OCI-LY3 (cell line): ENCODE measurements at regions not wholly inside any gene's neighbourhood (a gene's known extent, or its start where the extent isn't known, plus 50 kb on each side); places are given as distances from the start of the nearest gene placed in this dataset.

Source experiments
- EZH2phosphoT487 ChIP-seq: fragments of 200-600 bp; shearing (Covaris generic); IDR thresholded peaks from 2 replicates; pipeline ENCODE4 v1.6.1; 2018; ENCODE audit warnings: antibody characterized with exemption, mixed run types, low read depth
- TF ChIP-seq, protein P1 (sequence below): fragments of 200-600, 300-600 bp; sonication (generic); IDR thresholded peaks from 2 replicates; pipeline ENCODE4 v1.5.1; 2014; ENCODE audit warnings: antibody characterized with exemption, low read length, low read depth

DNA sequence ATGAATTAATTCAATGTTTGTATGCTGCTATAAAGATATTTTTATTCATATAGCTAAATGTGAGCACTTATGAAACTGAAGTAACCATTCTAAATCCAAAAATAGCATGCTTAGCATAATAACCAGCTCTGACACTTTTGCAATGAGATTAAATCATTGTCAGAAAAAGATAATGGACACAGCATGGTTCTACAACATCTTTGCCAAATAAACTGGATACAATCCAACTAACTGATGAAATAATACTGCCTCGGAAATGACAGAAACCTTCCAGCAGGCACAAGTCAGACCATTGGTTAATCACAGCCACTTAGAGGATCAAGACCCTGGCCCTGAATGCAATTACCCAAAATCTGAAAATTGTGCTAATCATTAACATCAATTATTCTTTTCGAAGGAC is 592.7 kb upstream of the ADGRL4 start:
- TF ChIP-seq, protein P1, sequence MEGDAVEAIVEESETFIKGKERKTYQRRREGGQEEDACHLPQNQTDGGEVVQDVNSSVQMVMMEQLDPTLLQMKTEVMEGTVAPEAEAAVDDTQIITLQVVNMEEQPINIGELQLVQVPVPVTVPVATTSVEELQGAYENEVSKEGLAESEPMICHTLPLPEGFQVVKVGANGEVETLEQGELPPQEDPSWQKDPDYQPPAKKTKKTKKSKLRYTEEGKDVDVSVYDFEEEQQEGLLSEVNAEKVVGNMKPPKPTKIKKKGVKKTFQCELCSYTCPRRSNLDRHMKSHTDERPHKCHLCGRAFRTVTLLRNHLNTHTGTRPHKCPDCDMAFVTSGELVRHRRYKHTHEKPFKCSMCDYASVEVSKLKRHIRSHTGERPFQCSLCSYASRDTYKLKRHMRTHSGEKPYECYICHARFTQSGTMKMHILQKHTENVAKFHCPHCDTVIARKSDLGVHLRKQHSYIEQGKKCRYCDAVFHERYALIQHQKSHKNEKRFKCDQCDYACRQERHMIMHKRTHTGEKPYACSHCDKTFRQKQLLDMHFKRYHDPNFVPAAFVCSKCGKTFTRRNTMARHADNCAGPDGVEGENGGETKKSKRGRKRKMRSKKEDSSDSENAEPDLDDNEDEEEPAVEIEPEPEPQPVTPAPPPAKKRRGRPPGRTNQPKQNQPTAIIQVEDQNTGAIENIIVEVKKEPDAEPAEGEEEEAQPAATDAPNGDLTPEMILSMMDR, result no peak
- TF ChIP-seq EZH2phosphoT487, result no peak
